ENCODE measurements at regions not wholly inside any gene's neighbourhood (a gene's known extent, or its start where the extent isn't known, plus 50 kb on each side); places are given as distances from the start of the nearest gene placed in this dataset.
A peak's percentile ranks its signal among the peaks of the same experiment; 100 is the strongest.
"Not testable (repeated sequence)": the region's sequence is repeated elsewhere in the genome, so short reads cannot be mapped to it uniquely, and the experiment has no call there.

DNA sequence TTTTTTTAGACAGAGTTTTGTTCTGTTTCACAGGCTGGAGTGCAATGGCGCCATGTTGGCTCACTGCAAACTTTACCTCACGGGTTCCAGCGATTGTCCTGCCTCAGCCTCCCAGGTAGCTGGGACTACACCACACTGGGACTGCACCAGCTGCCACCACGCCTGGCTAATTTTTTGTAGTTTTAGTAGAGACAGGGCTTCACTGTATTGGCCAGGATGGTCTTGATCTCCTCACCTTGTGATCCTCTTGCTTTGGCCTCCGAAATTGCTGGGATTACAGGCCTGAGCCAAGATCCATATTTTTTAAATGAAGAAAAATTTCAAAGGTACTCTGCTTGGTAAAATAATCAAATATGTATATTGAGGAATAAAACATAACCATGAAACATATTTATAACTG lies 195.8 kb upstream of the TPTE start:
- intact Hi-C loops (cut with DNase I, micrococcal nuclease); ATAC-seq; DNase-seq: not testable (repeated sequence)

DNA sequence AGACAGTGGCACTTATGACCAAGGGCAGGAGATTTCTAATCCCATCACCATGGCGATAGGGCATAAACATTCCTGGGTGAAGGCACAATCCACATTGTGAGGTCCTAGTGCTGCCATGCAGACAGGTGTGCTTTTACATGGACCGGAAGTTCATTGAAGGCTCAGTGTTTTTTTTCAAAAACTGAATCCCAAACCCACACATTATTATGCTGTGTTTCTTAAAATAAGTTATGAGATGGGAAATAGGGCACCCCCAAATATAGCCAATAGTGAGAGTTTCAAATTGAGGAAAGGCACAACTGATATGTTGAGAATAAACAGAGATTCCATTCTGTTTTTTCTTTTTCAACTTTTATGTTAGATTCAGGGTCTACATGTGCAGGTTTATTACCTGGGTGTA lies 195.2 kb upstream of the TPTE start:
- DNase-seq; ATAC-seq; intact Hi-C loops (cut with DNase I, micrococcal nuclease): not testable (repeated sequence)

DNA sequence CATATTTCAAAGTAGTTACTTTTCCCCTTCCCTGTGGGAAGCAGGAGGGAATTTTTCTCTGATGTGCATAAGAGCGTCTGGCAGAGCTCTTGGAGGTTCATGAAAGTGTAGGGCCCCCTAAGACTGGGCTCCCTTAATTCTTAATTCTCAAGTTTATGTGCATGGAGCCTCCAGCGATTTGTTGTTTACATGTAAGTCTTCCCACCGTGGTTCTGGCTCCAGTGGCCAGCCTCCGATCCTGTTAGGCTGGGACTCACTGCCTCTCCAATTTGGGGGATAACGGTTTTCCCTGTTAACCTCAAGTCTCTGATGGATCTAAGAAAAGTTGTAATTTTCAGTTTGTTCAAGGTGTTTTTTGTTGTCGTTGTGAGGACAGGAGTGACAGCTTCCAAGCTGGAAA lies 192.7 kb upstream of the TPTE start:
- ATAC-seq; intact Hi-C loops (cut with DNase I, micrococcal nuclease); DNase-seq: not testable (repeated sequence)

DNA sequence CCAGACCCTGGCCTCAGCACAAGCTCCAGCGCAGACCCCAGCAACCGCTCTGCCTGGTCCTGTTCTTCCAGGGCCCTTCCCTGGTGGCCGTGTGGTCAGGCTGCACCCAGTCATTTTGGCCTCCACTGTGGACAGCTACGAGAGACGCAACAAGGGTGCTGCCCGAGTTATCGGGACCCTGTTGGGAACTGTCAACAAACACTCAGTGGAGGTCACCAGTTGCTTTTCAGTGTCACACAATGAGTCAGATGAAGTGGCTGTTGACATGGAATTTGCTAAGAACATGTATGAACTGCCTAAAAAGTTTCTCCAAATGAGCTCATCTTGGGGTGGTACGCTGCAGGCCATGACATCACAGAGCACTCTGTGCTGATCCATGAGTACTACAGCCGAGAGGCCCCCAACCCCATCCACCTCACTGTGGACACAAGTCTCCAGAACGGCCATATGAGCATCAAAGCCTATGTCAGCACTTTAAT lies 190.7 kb upstream of the TPTE start:
- ATAC-seq; DNase-seq; intact Hi-C loops (cut with DNase I, micrococcal nuclease): not testable (repeated sequence)

DNA sequence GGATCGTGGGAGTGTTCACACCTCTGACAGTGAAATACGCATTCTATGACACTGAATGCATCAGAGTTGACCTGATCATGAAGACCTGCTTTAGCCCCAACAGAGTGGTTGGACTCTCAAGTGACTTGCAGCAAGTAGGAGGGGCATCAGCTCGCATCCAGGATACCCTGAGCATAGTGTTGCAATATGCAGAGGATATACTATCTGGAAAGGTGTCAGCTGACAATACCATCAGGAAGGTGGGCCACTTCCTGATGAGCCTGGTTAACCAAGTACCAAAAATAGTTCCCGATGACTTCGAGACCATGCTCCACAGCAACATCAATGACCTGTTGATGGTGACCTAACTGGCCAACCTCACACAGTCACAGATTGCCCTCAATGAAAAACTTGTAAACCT lies 190.2 kb upstream of the TPTE start:
- DNase-seq; ATAC-seq; intact Hi-C loops (cut with DNase I, micrococcal nuclease): not testable (repeated sequence)

DNA sequence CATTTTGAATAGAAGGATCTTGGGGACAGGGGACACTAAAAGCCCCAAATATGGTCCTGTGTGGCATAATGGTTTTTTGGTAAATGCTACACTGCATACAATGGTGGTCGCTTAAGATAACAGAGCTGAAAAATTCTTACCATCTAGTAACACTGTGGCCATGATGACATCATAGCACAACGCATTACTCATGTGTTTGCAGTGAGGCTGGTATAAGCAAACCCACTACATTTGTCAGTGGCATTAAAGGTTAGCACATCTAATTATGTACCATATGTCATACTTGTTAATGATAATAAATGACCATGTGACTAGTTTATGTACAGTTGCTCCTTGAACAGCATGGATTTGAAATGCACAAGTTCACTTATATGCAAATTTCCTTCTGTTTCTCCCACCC lies 188.4 kb upstream of the TPTE start:
- intact Hi-C loops (cut with DNase I, micrococcal nuclease); DNase-seq; ATAC-seq: not testable (repeated sequence)

DNA sequence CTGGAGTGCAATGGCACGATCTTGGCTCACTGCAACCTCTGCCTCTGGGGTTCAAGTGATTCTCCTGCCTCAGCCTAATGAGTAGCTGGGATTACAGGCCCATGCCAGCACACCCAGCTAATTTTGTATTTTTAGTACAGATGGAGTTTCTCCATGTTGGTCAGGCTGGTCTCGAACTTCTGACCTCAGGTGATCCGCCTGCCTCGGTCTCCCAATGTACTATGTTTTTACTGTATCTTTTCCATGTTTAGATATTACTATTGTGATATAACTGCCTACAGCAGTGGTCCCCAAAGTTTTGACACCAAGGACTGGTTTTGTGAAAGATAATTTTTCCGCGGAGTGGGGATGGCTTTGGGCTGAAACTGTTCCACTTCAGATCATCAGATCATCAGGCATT lies 187.0 kb upstream of the TPTE start:
- DNase-seq; ATAC-seq; intact Hi-C loops (cut with DNase I, micrococcal nuclease): not testable (repeated sequence)

DNA sequence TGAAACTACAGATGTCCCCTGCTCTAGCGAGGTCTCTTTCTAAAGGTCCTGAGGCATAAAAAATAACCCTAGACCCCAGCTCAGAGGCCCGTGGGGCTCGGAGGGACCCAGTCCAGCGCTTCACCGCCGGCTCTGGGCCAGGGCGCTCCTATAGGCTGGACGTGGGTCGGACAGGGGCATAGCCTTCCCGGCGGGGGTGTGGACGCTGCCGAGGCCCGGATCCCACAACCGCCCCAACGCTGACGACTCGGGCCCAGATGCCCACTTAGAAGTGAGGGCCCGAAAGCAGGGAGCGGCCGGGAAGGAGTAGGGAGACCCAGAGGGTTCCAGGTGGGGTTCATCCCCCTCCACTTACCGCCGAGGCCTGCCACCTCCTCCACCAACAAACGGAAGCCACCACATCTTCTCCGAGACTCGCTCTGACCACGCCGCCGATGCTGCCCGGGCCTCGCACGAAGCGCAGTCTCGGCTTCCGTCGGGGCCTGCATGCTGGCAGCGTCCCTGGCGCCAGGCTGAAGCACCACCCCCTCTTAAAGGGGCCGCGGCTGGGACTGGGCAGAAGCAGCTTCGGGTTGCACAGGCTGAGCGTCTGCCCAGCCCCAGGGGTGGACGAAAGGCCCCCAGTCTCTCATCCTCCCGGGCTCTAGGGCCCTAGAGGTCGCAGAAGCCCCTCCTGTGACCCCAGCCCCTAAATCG lies 179.0 kb upstream of the TPTE start:
- intact Hi-C loops (cut with DNase I, micrococcal nuclease); DNase-seq: not testable (repeated sequence)

DNA sequence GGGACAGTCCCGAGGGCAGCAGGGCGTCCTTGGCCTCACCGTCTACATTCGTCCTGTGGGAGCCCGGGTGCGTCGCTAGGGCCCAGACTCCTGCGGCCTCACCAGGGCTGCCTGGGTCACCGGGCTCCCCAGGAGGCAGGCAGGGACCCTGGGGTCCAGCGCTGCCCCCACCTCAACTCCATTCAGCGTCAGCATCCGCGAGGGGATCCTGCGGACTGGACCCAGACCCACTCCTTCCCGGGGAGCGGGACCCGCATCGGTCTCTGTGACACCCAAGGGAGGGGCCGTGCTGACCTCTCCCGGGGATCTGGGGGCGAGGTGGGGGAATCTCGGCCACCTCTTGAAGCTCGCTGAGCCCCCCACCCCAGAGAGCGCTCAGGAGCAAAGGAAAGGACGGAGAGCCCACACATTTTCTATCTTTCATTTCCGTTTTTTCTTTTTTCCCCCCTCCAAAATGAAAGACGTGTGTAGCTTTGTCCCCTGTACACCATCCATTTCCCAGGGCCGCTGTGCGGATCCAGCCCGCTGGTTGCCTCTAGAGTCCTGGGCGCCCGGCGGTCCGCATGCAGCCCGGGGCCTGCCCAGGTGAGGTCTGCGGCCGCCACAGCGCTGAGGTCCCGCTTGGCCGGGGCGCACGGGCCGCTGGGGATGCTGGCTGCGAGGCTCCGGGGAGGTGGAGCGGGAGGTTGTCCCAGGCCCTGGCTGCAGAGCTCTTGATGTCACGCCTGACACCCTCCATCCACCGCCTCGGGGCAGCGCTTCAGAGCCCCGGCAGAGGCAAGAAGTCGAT lies 178.0 kb upstream of the TPTE start:
- ATAC-seq; intact Hi-C loops (cut with DNase I, micrococcal nuclease); DNase-seq: not testable (repeated sequence)

More for the DNA sequence above, 179.0 kb upstream of the TPTE start:
- ATAC-seq: peak; percentile 37

DNA sequence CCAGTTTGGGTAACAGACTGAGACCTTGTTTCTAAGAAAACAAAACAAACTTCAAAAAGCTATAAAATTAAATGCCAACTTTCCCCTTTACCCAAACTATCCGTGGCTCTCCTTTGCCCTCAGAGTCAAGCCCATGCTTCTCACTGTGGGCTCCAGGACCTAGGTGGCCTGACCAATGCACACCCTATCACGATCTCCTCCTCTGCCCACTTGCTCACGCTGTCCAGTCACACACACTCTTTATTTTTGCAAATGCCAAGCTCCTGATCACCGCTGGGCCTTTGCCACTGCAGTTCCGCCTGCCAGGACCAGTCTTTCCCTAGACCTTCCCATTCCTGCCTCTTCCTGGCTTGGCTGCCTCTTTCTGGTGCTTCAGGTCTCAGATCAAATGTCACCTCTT lies 177.1 kb upstream of the TPTE start:
- ATAC-seq; DNase-seq; intact Hi-C loops (cut with DNase I, micrococcal nuclease): not testable (repeated sequence)

DNA sequence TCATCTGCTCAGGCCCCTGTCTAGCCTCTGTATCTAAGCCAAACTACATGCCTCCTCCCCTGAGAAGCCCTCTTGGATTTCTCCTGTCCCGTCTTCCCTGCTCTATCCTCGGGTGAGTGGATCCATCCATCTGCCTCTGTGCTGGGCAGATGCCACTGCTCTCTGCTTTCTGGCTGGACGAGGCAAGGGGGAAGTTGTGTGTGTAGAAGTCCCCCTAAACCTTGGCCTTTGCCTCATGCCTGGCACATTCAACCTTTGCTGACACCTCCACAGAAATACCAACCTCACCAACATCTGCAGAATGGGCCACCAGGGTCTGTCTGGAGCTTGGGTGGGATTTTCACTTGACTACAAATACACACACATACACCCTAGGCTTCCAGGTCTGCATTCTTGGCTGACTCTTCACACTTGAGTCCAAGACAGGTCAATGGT lies 176.2 kb upstream of the TPTE start:
- intact Hi-C loops (cut with DNase I, micrococcal nuclease); DNase-seq: not testable (repeated sequence)
- ATAC-seq: peak; percentile 6

DNA sequence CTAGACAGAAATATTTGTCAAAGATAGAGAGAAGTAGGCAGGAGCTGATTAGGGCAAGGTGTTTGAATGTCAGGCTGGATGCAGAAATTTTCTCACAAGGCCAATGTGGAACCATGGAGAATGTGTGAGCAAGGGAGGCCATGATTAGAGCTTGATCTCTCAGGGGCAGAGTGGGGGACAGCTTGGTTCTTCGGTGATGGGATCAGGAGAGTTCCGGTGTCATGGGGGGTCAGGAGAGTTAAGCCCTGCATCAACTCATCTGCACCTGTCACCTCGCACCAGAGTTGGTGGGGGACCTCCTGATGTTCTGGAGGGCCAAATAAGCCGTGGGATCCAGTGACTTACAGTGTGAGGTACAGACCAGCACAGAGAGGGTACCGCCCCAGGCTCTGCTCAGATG lies 175.1 kb upstream of the TPTE start:
- DNase-seq; intact Hi-C loops (cut with DNase I, micrococcal nuclease); ATAC-seq: not testable (repeated sequence)

DNA sequence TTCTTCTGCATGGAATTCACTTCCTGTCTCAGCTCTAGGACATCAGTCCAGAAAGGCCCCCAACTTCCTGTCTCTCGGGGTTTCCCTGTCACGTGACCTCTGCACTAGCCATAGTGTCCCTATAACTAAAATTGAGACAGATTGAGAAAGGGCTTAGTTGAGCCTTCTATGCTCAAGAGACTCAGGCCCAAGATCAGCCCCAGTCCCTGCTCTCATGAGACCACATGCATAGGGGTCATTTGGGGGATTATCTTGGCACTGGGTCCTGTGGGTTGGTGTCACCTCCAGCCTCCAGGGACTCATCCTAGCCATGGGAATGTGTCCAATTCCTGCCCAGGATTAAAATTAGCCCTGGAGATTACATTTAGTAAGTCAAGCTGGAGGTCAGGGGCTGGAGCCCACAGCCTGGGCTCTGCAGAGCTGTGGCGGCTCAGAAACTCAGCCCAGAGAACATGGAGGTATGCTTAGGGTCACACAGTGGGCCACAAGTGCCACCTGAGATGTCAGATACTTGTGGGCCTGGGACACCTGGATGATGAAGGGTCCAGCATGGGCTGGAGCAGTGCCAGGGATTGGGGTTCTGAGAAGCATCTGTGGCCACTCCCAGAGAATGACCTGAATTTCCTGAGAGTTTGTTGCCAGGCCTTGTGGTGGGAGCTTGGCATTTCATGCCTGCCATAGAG lies 174.3 kb upstream of the TPTE start:
- DNase-seq; intact Hi-C loops (cut with DNase I, micrococcal nuclease): not testable (repeated sequence)
- ATAC-seq: peak; percentile 6

DNA sequence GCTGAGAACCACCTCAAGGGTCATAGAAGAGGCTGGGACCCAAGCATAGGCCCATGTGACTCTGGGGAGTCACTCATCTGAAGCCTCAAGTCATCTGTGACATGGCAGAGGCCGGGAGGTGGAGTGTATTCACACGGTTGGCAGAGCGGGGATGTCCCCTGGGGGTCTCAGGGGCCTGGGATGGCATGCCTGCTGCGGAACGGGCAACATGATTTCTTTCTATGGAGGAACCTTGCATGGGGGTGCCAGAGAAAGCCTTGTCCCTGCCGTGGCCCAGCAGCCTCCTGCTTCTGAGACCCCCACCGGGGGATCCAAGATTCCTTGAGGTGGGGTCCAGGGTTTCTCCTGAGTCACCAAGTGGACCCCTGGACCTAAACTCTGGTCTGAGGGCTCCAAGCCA lies 173.7 kb upstream of the TPTE start:
- intact Hi-C loops (cut with DNase I, micrococcal nuclease); DNase-seq: not testable (repeated sequence)

DNA sequence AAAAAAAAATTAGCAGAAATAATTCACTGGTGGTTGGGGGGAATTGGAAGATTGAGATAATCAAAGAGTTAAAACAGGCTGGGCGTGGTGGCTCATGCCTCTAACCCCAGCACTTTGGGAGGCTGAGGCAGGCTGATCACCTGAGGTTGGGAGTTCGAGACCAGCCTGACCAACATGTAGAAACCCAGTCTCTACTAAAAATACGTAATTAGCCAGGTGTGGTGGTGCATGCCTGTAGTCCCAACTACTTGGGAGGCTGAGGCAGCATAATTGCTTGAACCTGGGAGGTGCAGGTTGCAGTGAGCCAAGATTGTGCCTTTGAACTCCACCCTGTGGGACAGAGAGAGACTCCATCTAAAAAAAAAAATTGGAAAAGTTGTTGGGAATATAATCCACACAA lies 173.2 kb upstream of the TPTE start:
- ATAC-seq; DNase-seq; intact Hi-C loops (cut with DNase I, micrococcal nuclease): not testable (repeated sequence)

More for the DNA sequence above, 173.7 kb upstream of the TPTE start:
- ATAC-seq: not testable (repeated sequence)

DNA sequence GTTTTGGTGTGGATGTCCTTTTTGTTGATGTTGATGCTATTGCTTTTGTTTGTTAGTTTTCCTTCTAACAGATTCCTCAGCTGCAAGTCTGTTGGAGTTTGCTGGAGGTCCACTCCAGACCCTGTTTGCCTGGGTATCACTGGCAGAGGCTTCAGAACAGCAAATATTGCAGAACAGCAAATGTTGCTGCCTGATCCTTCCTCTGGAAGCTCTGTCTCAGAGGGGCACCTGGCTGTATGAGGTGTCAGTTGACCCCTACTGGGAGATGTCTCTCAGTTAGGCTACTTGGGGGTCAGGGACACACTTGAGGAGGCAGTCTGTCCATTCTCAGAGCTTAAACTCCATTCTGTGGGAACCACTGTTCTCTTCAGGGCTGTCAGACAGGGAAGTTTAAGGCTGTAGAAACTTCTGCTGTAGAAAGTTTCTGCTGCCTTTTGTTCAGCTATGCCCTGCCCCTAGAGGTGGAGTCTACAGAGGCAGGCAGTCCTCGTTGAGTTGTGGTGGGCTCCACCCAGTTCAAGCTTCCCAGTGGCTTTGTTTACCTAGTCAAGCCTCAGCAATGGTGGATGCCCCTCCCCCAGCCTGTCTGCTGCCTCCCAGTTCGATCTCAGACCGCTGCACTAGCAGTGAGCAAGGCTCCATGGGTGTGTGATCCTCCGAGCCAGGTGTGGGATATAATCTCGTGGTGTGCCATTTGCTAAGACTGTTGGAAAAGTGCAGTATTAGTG lies 166.4 kb upstream of the TPTE start:
- DNase-seq; intact Hi-C loops (cut with DNase I, micrococcal nuclease); ATAC-seq: not testable (repeated sequence)

DNA sequence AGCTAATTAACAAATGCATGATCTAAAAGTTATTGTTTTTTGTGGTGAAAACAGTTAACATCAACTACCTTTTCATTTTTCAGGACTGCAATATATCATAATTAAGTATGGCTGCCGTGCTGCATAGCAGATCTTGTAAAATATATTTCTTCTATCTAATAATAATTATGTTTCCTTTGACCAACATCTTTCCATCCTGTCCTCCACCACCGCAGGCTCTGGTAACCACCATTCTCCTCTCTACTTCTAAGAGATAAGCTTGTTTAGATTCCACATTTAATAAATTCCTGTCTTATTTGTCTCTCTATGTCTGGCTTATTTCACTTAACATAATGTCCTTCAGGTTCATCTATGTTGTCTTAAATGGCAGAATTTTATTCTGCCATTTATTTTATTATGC lies 162.3 kb upstream of the TPTE start:
- intact Hi-C loops (cut with DNase I, micrococcal nuclease); ATAC-seq; DNase-seq: not testable (repeated sequence)

DNA sequence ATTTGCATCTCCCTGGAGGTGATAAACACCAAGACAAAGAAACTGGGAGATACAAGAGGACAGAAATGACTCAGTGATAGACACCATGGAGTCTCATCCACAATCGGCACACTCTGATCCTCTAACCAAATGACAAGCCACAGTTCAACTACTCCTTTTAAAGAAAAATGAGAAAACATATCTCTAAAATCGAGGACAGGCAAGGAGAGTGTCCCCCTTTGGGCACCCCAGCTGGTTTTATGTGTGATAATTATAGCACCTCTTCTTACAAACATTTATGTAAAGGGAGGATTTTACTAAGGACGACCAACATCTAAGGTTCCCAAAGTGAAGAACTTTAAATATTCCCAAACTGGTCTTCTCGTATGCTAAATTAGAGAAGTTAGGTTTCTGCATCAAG lies 161.5 kb upstream of the TPTE start:
- intact Hi-C loops (cut with DNase I, micrococcal nuclease); ATAC-seq; DNase-seq: not testable (repeated sequence)
